H9 (cell line): ENCODE measurements at regions not wholly inside any gene's neighbourhood (a gene's known extent, or its start where the extent isn't known, plus 50 kb on each side); places are given as distances from the start of the nearest gene placed in this dataset.

ENCODE experiments used
- DNase-seq: peaks from one replicate; pipeline ENCODE4 v3.0.0-alpha.2; 2017
- H2AFZ ChIP-seq: one replicate; pipeline ENCODE4 v1.6.1; 2013; ENCODE audit warnings: mild to moderate bottlenecking, low read length, control low read depth, moderate library complexity
- H2AK5ac ChIP-seq: 2 replicates; pipeline ENCODE4 v1.6.1; 2013; ENCODE audit warnings: low read length, control low read depth, mixed read lengths; ENCODE audit not compliant: insufficient read length
- H2BK120ac ChIP-seq: one replicate; pipeline ENCODE4 v1.6.1; 2013; ENCODE audit warnings: low read depth, mild to moderate bottlenecking, low read length, control low read depth, inconsistent platforms; ENCODE audit not compliant: poor library complexity, severe bottlenecking
- H2BK12ac ChIP-seq: 2 replicates; pipeline ENCODE4 v1.6.1; 2013; ENCODE audit warnings: low read length, control low read depth, mixed read lengths, low read depth; ENCODE audit not compliant: insufficient read length
- H2BK15ac ChIP-seq: 2 replicates; pipeline ENCODE4 v1.6.1; 2013; ENCODE audit warnings: low read depth, low read length, control low read depth
- H2BK20ac ChIP-seq: one replicate; pipeline ENCODE4 v1.6.1; 2013; ENCODE audit warnings: low read depth, mild to moderate bottlenecking, low read length, control low read depth, inconsistent platforms; ENCODE audit not compliant: poor library complexity, severe bottlenecking
- H2BK5ac ChIP-seq: 2 replicates; pipeline ENCODE4 v1.6.1; 2013; ENCODE audit warnings: low read length, control low read depth, mixed read lengths; ENCODE audit not compliant: insufficient read length
- H3K14ac ChIP-seq: 2 replicates; pipeline ENCODE4 v1.6.1; 2013; ENCODE audit warnings: low read length, control low read depth; ENCODE audit not compliant: insufficient read depth
- H3K18ac ChIP-seq: 2 replicates; pipeline ENCODE4 v1.6.1; 2013; ENCODE audit warnings: low read depth, mild to moderate bottlenecking, mixed read lengths, low read length, control low read depth; ENCODE audit not compliant: insufficient read length
- H3K23ac ChIP-seq: 2 replicates; pipeline ENCODE4 v1.6.1; 2013; ENCODE audit warnings: low read length, control low read depth, mixed read lengths, low read depth; ENCODE audit not compliant: insufficient read length
- H3K23me2 ChIP-seq: 2 replicates; pipeline ENCODE4 v1.6.1; 2013; ENCODE audit warnings: low read depth, mild to moderate bottlenecking, mixed read lengths, low read length, control low read depth; ENCODE audit not compliant: insufficient read length, poor library complexity, severe bottlenecking
- H3K27ac ChIP-seq: 2 replicates; pipeline ENCODE4 v1.5.1; 2013; ENCODE audit warnings: low read length, control low read depth, mixed read lengths, low read depth; ENCODE audit not compliant: insufficient read length
- H3K27me3 ChIP-seq: 2 replicates; pipeline ENCODE4 v1.6.1; 2013; ENCODE audit warnings: low read length, control low read depth, inconsistent platforms; ENCODE audit not compliant: insufficient read depth
- H3K4ac ChIP-seq: 2 replicates; pipeline ENCODE4 v1.6.1; 2013; ENCODE audit warnings: low read depth, mild to moderate bottlenecking, control low read depth, inconsistent platforms, low read length, moderate library complexity
- H3K4me1 ChIP-seq: 2 replicates; pipeline ENCODE4 v1.6.1; 2013; ENCODE audit warnings: low read length, control low read depth, inconsistent platforms; ENCODE audit not compliant: insufficient read depth
- H3K4me2 ChIP-seq: 2 replicates; pipeline ENCODE4 v1.6.1; 2013; ENCODE audit warnings: low read length, control low read depth, mixed read lengths; ENCODE audit not compliant: insufficient read length, insufficient read depth
- H3K56ac ChIP-seq: 2 replicates; pipeline ENCODE4 v1.6.1; 2013; ENCODE audit warnings: low read depth, mild to moderate bottlenecking, mixed read lengths, low read length, control low read depth; ENCODE audit not compliant: insufficient read length
- H3K79me1 ChIP-seq: 2 replicates; pipeline ENCODE4 v1.6.1; 2013; ENCODE audit warnings: low read depth, mild to moderate bottlenecking, moderate library complexity, low read length, control low read depth, inconsistent platforms; ENCODE audit not compliant: insufficient read depth, poor library complexity, severe bottlenecking
- H3K79me2 ChIP-seq: 2 replicates; pipeline ENCODE4 v1.6.1; 2013; ENCODE audit warnings: low read length, control low read depth, inconsistent platforms; ENCODE audit not compliant: insufficient read depth
- H3K9ac ChIP-seq: 2 replicates; pipeline ENCODE4 v1.6.1; 2013; ENCODE audit warnings: low read length, control low read depth, mixed read lengths; ENCODE audit not compliant: insufficient read length; ENCODE audit errors: extremely low read depth
- H3K9me3 ChIP-seq: one replicate; pipeline ENCODE4 v1.6.1; 2013; ENCODE audit warnings: low read depth, low read length, inconsistent platforms; ENCODE audit not compliant: control insufficient read depth
- H3T11ph ChIP-seq: one replicate; pipeline ENCODE4 v1.6.1; 2013; ENCODE audit warnings: mild to moderate bottlenecking, low read length, control low read depth, inconsistent platforms
- H4K20me1 ChIP-seq: one replicate; pipeline ENCODE4 v1.6.1; 2013; ENCODE audit not compliant: control insufficient read depth, insufficient read length, insufficient read depth
- H4K5ac ChIP-seq: 2 replicates; pipeline ENCODE4 v1.6.1; 2013; ENCODE audit warnings: low read depth, mild to moderate bottlenecking, mixed read lengths, low read length, control low read depth; ENCODE audit not compliant: insufficient read length
- H4K8ac ChIP-seq: replicated peaks from 2 replicates; pipeline ENCODE4 v1.6.1; 2013; ENCODE audit warnings: low read length, control low read depth, mixed read lengths, low read depth; ENCODE audit not compliant: insufficient read length
- H4K91ac ChIP-seq: 2 replicates; pipeline ENCODE4 v1.6.1; 2013; ENCODE audit warnings: low read depth, mild to moderate bottlenecking, moderate library complexity, mixed read lengths, low read length, control low read depth; ENCODE audit not compliant: insufficient read length
- H3K27ac Mint-ChIP-seq, 3 experiments: 2 replicates in 2 of 3; 3 replicates in 1 of 3; pipeline ENCODE4 v1.8.0; 2020 to 2021; ENCODE audit warnings: mixed read lengths in 3 of 3, mild to moderate bottlenecking in 1 of 3, moderate library complexity in 1 of 3
- H3K27me3 Mint-ChIP-seq: 2 replicates; pipeline ENCODE4 v1.8.0; 2021; ENCODE audit warnings: low read depth, mild to moderate bottlenecking, moderate library complexity, mixed read lengths
- H3K36me3 Mint-ChIP-seq, 3 experiments: 2 replicates in 2 of 3; 3 replicates in 1 of 3; pipeline ENCODE4 v1.8.0; 2020 to 2021; ENCODE audit warnings: low read depth in 3 of 3, mixed read lengths in 3 of 3; ENCODE audit not compliant: insufficient read depth in 1 of 3
- H3K4me1 Mint-ChIP-seq, 2 experiments: 2 replicates each; pipeline ENCODE4 v1.8.0; 2020; ENCODE audit warnings: mixed read lengths in 2 of 2
- H3K4me3 Mint-ChIP-seq, 2 experiments: 2 replicates in 1 of 2; 3 replicates in 1 of 2; pipeline ENCODE4 v1.8.0; 2020 to 2021; ENCODE audit warnings: mild to moderate bottlenecking in 2 of 2, mixed read lengths in 2 of 2, moderate library complexity in 1 of 2
- H3K9me3 Mint-ChIP-seq, 2 experiments: 2 replicates in 1 of 2; 3 replicates in 1 of 2; pipeline ENCODE4 v1.8.0; 2020; ENCODE audit warnings: mild to moderate bottlenecking in 2 of 2, mixed read lengths in 2 of 2, moderate library complexity in 1 of 2
- WGBS: extraction: QIAGEN DNeasy Blood & Tissue Kit; methylation state at CpG from one replicate; pipeline ENCODE4 v1.1.7; 2013; ENCODE audit warnings: missing lambda C conversion rate, low lambda C conversion rate, mixed read lengths; ENCODE audit not compliant: insufficient read length; ENCODE audit errors: extremely low coverage; 5-methylcytosine and 5-hydroxymethylcytosine counted together
- TF ChIP-seq, protein P1 (sequence below): fragments of 200-600 bp; sonication (generic); conservative IDR thresholded peaks from 3 replicates; pipeline ENCODE4 v1.8.0; 2021; ENCODE audit warnings: antibody characterized with exemption, mild to moderate bottlenecking

DNA sequence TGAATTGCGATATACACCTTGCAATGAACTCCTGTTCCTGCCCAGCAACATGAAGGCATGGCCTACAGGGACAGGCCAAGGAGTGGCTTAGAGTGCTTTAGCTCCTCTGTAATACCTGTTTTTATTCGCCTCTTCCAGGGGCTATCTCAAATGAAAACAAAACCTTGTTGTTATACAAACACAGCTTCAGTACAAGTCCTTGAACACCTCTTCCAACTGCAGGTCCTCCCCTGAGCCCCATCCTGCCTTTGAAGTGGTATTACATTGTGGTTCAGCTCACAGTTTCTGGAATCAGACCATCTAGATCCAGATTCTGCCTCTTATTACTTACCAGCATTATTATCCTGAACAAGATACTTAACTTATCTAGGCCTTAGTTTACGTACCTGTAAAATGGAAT is 83.0 kb upstream of the HNRNPA3 start:
- Histone ChIP-seq H2BK12ac (no peak overlapping the region), H4K20me1 (no peaks in the 10 kb centered on the region), H4K5ac (no peak overlapping the region), H2BK15ac (no peak overlapping the region), H2BK5ac (no peak overlapping the region), H3K9me3 (no peaks in the 10 kb centered on the region), H3K23ac (no peak overlapping the region), H2BK20ac (no peak overlapping the region), H4K8ac (no peak overlapping the region), H3K4me1 (no peaks in the 10 kb centered on the region), H4K91ac (no peak overlapping the region), H3K18ac (no peak overlapping the region), H3K56ac (no peak overlapping the region), H3K27ac (no peak overlapping the region), H3K14ac (no peak overlapping the region), H2AFZ (no peak overlapping the region), H3K79me2 (no peaks in the 10 kb centered on the region), H2BK120ac (no peak overlapping the region), H3K4ac (no peak overlapping the region), H3K23me2 (no peaks in the 10 kb centered on the region), H3T11ph (no peak overlapping the region), H3K9ac (no peak overlapping the region), H3K79me1 (no peaks in the 10 kb centered on the region), H3K4me2 (no peak overlapping the region), H3K27me3 (no peaks in the 10 kb centered on the region), H2AK5ac (no peak overlapping the region)
- Mint-ChIP-seq H3K27ac (no peak overlapping the region), H3K9me3 (no peaks in the 10 kb centered on the region), H3K4me3 (no peak overlapping the region), H3K36me3 (no peaks in the 10 kb centered on the region), H3K27me3 (no peaks in the 10 kb centered on the region; the same call in 1 of the 2 replicates), H3K4me1 (no peaks in the 10 kb centered on the region)
- WGBS: no CpG with 5 or more reads among the region's 3 CpGs
- TF ChIP-seq, protein P1, sequence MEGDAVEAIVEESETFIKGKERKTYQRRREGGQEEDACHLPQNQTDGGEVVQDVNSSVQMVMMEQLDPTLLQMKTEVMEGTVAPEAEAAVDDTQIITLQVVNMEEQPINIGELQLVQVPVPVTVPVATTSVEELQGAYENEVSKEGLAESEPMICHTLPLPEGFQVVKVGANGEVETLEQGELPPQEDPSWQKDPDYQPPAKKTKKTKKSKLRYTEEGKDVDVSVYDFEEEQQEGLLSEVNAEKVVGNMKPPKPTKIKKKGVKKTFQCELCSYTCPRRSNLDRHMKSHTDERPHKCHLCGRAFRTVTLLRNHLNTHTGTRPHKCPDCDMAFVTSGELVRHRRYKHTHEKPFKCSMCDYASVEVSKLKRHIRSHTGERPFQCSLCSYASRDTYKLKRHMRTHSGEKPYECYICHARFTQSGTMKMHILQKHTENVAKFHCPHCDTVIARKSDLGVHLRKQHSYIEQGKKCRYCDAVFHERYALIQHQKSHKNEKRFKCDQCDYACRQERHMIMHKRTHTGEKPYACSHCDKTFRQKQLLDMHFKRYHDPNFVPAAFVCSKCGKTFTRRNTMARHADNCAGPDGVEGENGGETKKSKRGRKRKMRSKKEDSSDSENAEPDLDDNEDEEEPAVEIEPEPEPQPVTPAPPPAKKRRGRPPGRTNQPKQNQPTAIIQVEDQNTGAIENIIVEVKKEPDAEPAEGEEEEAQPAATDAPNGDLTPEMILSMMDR: no peak
- DNase-seq: no peak
